ENCODE measurements at regions not wholly inside any gene's neighbourhood (a gene's known extent, or its start where the extent isn't known, plus 50 kb on each side); places are given as distances from the start of the nearest gene placed in this dataset.
"Not testable (repeated sequence)": the region's sequence is repeated elsewhere in the genome, so short reads cannot be mapped to it uniquely, and the experiment has no call there.

DNA sequence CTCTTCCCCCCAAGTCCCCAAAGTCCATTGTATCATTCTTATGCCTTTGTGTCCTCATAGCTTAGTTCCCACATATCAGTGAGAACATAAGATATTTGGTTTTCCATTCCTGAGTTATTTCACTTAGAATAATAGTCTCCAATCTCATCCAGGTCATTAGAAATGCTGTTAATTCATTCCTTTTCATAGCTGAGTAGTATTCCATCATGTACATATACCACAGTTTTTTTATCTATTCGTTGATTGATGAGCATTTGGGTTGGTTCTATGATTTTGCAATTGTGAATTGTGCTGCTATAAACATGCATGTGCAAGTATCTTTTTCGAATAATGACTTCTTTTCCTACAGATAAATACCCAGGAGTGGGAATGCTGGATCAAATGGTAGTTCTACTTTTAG, 359.6 kb downstream of the ADAMTS20 start:
- TF ChIP-seq, protein P1, sequence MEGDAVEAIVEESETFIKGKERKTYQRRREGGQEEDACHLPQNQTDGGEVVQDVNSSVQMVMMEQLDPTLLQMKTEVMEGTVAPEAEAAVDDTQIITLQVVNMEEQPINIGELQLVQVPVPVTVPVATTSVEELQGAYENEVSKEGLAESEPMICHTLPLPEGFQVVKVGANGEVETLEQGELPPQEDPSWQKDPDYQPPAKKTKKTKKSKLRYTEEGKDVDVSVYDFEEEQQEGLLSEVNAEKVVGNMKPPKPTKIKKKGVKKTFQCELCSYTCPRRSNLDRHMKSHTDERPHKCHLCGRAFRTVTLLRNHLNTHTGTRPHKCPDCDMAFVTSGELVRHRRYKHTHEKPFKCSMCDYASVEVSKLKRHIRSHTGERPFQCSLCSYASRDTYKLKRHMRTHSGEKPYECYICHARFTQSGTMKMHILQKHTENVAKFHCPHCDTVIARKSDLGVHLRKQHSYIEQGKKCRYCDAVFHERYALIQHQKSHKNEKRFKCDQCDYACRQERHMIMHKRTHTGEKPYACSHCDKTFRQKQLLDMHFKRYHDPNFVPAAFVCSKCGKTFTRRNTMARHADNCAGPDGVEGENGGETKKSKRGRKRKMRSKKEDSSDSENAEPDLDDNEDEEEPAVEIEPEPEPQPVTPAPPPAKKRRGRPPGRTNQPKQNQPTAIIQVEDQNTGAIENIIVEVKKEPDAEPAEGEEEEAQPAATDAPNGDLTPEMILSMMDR (conservative IDR thresholded peaks at IDR 0.05; ENCODE audit: low read length) = not testable (repeated sequence)
- not testable (repeated sequence) for TF ChIP-seq EZH2phosphoT487 (IDR thresholded peaks at IDR 0.05; ENCODE audit: borderline replicate concordance)
